Thoracic aorta (tissue), 2 donors: ENCODE measurements at regions not wholly inside any gene's neighbourhood (a gene's known extent, or its start where the extent isn't known, plus 50 kb on each side); places are given as distances from the start of the nearest gene placed in this dataset.

Source experiments
- ATAC-seq: fragments of 150-250 bp; one replicate; pipeline ENCODE4 v1.8.0; 2017; ENCODE audit warnings: low read depth; ENCODE audit not compliant: insufficient number of reproducible peaks, low FRiP score
- DNase-seq: peaks from one replicate; pipeline ENCODE4 v3.0.0-alpha.2; 2020; ENCODE audit warnings: low spot score
- H3K27ac ChIP-seq, 2 donors: fragments of 200-600 bp; sonication (generic); 1 replicate in 1 of 2; 2 replicates in 1 of 2; pipeline ENCODE4 v1.5.1; 2016; ENCODE audit warnings: mild to moderate bottlenecking in 2 of 2, moderate library complexity in 2 of 2
- H3K27me3 ChIP-seq: fragments of 200-600 bp; sonication (generic); replicated peaks from 2 replicates; pipeline ENCODE4 v1.6.0; 2016; ENCODE audit warnings: mild to moderate bottlenecking; ENCODE audit not compliant: insufficient read depth
- H3K36me3 ChIP-seq: fragments of 200-600 bp; sonication (generic); one replicate; pipeline ENCODE4 v1.5.1; 2016
- H3K4me1 ChIP-seq, 2 donors: fragments of 200-600 bp; sonication (generic); 1 replicate in 1 of 2; 2 replicates in 1 of 2; pipeline versions ENCODE4 v1.5.1 to v1.6.0; 2016; ENCODE audit warnings: low read depth in 2 of 2, mild to moderate bottlenecking in 1 of 2; ENCODE audit not compliant: control insufficient read depth in 1 of 2
- H3K4me3 ChIP-seq: fragments of 200-600 bp; sonication (generic); 2 replicates; pipeline ENCODE4 v1.5.1; 2016; ENCODE audit warnings: mild to moderate bottlenecking
- H3K9me3 ChIP-seq: fragments of 200-600 bp; sonication (generic); 2 replicates; pipeline ENCODE4 v1.5.1; 2016
- CTCF ChIP-seq: fragments of 200-600 bp; sonication (generic); IDR thresholded peaks from one replicate; pipeline ENCODE4 v1.5.1; 2019; ENCODE audit warnings: antibody characterized with exemption

GRCh38 chr5:92868442-92868841 is 712.6 kb downstream of the NR2F1-AS1 start:
- no peaks in the 10 kb centered on the region for H3K36me3 ChIP-seq
- no peaks in the 10 kb centered on the region for H3K27me3 ChIP-seq
- no peak overlapping the region for H3K4me3 ChIP-seq
- no peaks in the 10 kb centered on the region for H3K4me1 ChIP-seq
- no peaks in the 10 kb centered on the region for H3K9me3 ChIP-seq
- H3K27ac ChIP-seq = no peak overlapping the region
- DNase-seq (no peak), ATAC-seq (no peak)
- no peak for TF ChIP-seq CTCF

GRCh38 chr5:92864591-92864990 is 716.4 kb downstream of the NR2F1-AS1 start:
- no peaks in the 10 kb centered on the region for H3K9me3 ChIP-seq
- H3K36me3 ChIP-seq = no peaks in the 10 kb centered on the region
- no peaks in the 10 kb centered on the region for H3K4me1 ChIP-seq
- no peak for TF ChIP-seq CTCF
- H3K27me3 ChIP-seq = no peaks in the 10 kb centered on the region
- DNase-seq = no peak
- no peak overlapping the region for H3K4me3 ChIP-seq
- ATAC-seq = no peak
- no peak overlapping the region for H3K27ac ChIP-seq

- TF ChIP-seq CTCF = no peak
- no peaks in the 10 kb centered on the region for H3K27me3 ChIP-seq
- H3K4me3 ChIP-seq = no peak overlapping the region
- H3K9me3 ChIP-seq = no peaks in the 10 kb centered on the region
- DNase-seq (no peak), ATAC-seq (no peak)
- H3K27ac ChIP-seq = no peak overlapping the region
- no peaks in the 10 kb centered on the region for H3K36me3 ChIP-seq
- H3K4me1 ChIP-seq = no peaks in the 10 kb centered on the region
Measured at GRCh38 chr5:92863666-92864065, 717.4 kb downstream of the NR2F1-AS1 start.

GRCh38 chr5:92861531-92862285 is 719.3 kb downstream of the NR2F1-AS1 start:
- no peaks in the 10 kb centered on the region for H3K27me3 ChIP-seq
- no peak for DNase-seq
- no peaks in the 10 kb centered on the region for H3K4me1 ChIP-seq
- TF ChIP-seq CTCF = no peak
- no peaks in the 10 kb centered on the region for H3K36me3 ChIP-seq
- no peak overlapping the region for H3K4me3 ChIP-seq
- no peaks in the 10 kb centered on the region for H3K9me3 ChIP-seq
- no peak overlapping the region for H3K27ac ChIP-seq
- ATAC-seq = no peak

- DNase-seq (no peak), ATAC-seq (no peak)
- Histone ChIP-seq H3K27me3 (no peaks in the 10 kb centered on the region), H3K9me3 (no peaks in the 10 kb centered on the region), H3K27ac (no peak overlapping the region), H3K4me3 (no peak overlapping the region), H3K36me3 (no peaks in the 10 kb centered on the region), H3K4me1 (no peaks in the 10 kb centered on the region)
- no peak for TF ChIP-seq CTCF
Measured at GRCh38 chr5:92860061-92860460, 721.0 kb downstream of the NR2F1-AS1 start.
